GM18519 (cell line): ENCODE measurements at regions not wholly inside any gene's neighbourhood (a gene's known extent, or its start where the extent isn't known, plus 50 kb on each side); places are given as distances from the start of the nearest gene placed in this dataset.

ENCODE experiments used
- ATAC-seq: cut with Tn5 transposase; IDR thresholded peaks from one replicate; pipeline ENCODE4 v1.9.1; 2021; ENCODE audit warnings: mild to moderate bottlenecking, moderate library complexity; ENCODE audit not compliant: unreplicated experiment, low FRiP score

- no peak for ATAC-seq
Observed at GRCh38 chr4:34850421-34850820, 1393.9 kb downstream of the ARAP2 start.

GRCh38 chr4:34850968-34851367 lies 1393.3 kb downstream of the ARAP2 start:
- ATAC-seq = no peak

- ATAC-seq = no peak
Observed at GRCh38 chr4:34851411-34851810, 1392.9 kb downstream of the ARAP2 start.

GRCh38 chr4:34854451-34854850 lies 1389.9 kb downstream of the ARAP2 start:
- ATAC-seq = no peak

GRCh38 chr4:34861666-34862065 lies 1382.6 kb downstream of the ARAP2 start:
- ATAC-seq = no peak

GRCh38 chr4:34878961-34879360 lies 1365.4 kb downstream of the ARAP2 start:
- no peak for ATAC-seq

GRCh38 chr4:34880246-34880645 lies 1364.1 kb downstream of the ARAP2 start:
- ATAC-seq = no peak

- no peak for ATAC-seq
Observed at GRCh38 chr4:34891892-34892291, 1352.4 kb downstream of the ARAP2 start.

- ATAC-seq = no peak
Observed at GRCh38 chr4:34893382-34893781, 1350.9 kb downstream of the ARAP2 start.

- ATAC-seq = no peak
Observed at GRCh38 chr4:34920032-34920431, 1324.3 kb downstream of the ARAP2 start.

GRCh38 chr4:34921391-34921790 lies 1322.9 kb downstream of the ARAP2 start:
- no peak for ATAC-seq

- no peak for ATAC-seq
Observed at GRCh38 chr4:34922325-34922724, 1322.0 kb downstream of the ARAP2 start.

GRCh38 chr4:34932591-34932990 lies 1311.7 kb downstream of the ARAP2 start:
- ATAC-seq = no peak

- no peak for ATAC-seq
Observed at GRCh38 chr4:34935739-34936138, 1308.6 kb downstream of the ARAP2 start.

GRCh38 chr4:34939073-34939472 lies 1305.2 kb downstream of the ARAP2 start:
- no peak for ATAC-seq

- no peak for ATAC-seq
Observed at GRCh38 chr4:34943741-34944386, 1300.5 kb downstream of the ARAP2 start.

- ATAC-seq = no peak
Observed at GRCh38 chr4:34950926-34951325, 1293.4 kb downstream of the ARAP2 start.

GRCh38 chr4:34953145-34953799 lies 1291.0 kb downstream of the ARAP2 start:
- ATAC-seq = no peak

GRCh38 chr4:34964613-34965012 lies 1279.7 kb downstream of the ARAP2 start:
- ATAC-seq = no peak

GRCh38 chr4:34972189-34972588 lies 1272.1 kb downstream of the ARAP2 start:
- no peak for ATAC-seq

GRCh38 chr4:34973650-34974312 lies 1270.5 kb downstream of the ARAP2 start:
- no peak for ATAC-seq

GRCh38 chr4:34974313-34974680 lies 1270.0 kb downstream of the ARAP2 start:
- ATAC-seq = no peak
